Esophagus squamous epithelium (tissue), 4 donors: ENCODE measurements at regions not wholly inside any gene's neighbourhood (a gene's known extent, or its start where the extent isn't known, plus 50 kb on each side); places are given as distances from the start of the nearest gene placed in this dataset.

Experiments used
- POLR2A ChIP-seq, 4 donors: fragments of 450-650 bp; IDR thresholded peaks; one replicate each; pipeline ENCODE4 v1.6.1; 2017; ENCODE audit warnings: antibody characterized with exemption in 4 of 4, mild to moderate bottlenecking in 4 of 4, moderate library complexity in 3 of 4
- TF ChIP-seq, protein P1 (sequence below), 6 experiments: fragments of 450-650 bp in 4 of 6; fragments of 200-600 bp in 2 of 6; sonication (generic) in 2 of 6; IDR thresholded peaks; one replicate each; pipeline ENCODE4 v1.5.1; 2016 to 2019; ENCODE audit warnings: antibody characterized with exemption in 6 of 6, mild to moderate bottlenecking in 4 of 6, moderate library complexity in 4 of 6

DNA sequence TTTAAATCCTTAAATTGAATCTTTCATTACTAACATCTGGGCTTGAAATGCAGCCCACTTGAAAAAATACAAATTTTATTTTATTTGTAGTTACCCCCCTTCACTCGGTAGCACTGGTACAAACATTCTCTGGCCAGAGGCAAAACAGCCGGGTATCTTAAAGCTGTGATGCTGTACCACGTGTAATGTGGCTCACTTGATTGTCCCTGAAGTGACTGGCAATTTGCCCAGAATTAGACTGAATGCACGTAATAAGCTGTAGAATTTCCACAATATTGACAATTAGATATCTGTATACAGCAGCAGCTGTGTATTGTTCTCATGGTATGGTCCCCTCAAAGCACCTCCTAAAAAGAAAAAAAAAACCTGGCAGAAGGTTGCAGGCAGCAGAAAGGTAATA lies 192.8 kb upstream of the TBC1D5 start:
- TF ChIP-seq, protein P1, sequence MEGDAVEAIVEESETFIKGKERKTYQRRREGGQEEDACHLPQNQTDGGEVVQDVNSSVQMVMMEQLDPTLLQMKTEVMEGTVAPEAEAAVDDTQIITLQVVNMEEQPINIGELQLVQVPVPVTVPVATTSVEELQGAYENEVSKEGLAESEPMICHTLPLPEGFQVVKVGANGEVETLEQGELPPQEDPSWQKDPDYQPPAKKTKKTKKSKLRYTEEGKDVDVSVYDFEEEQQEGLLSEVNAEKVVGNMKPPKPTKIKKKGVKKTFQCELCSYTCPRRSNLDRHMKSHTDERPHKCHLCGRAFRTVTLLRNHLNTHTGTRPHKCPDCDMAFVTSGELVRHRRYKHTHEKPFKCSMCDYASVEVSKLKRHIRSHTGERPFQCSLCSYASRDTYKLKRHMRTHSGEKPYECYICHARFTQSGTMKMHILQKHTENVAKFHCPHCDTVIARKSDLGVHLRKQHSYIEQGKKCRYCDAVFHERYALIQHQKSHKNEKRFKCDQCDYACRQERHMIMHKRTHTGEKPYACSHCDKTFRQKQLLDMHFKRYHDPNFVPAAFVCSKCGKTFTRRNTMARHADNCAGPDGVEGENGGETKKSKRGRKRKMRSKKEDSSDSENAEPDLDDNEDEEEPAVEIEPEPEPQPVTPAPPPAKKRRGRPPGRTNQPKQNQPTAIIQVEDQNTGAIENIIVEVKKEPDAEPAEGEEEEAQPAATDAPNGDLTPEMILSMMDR (IDR thresholded peaks at IDR 0.05), result no peak
- TF ChIP-seq POLR2A (IDR thresholded peaks at IDR 0.05), result no peak
